HTR-8/SVneo (cell line): ENCODE measurements at regions not wholly inside any gene's neighbourhood (a gene's known extent, or its start where the extent isn't known, plus 50 kb on each side); places are given as distances from the start of the nearest gene placed in this dataset.
A peak's percentile ranks its signal among the peaks of the same experiment; 100 is the strongest.
"Not testable (repeated sequence)": the region's sequence is repeated elsewhere in the genome, so short reads cannot be mapped to it uniquely, and the experiment has no call there.

Experiments
- DNase-seq: peaks from one replicate; pipeline ENCODE4 v3.0.0; 2011; ENCODE audit warnings: low spot score, mixed read lengths; ENCODE audit not compliant: insufficient read length
- FAIRE-seq: peaks from 2 replicates; lab custom pipeline; 2011; peaks lifted over from hg19 to GRCh38; lab: Jason Lieb, UNC

GRCh38 chr3:176041812-176042211 lies 1155.5 kb downstream of the TBL1XR1 start:
- DNase-seq = no peak

GRCh38 chr3:176041185-176041584 lies 1156.1 kb downstream of the TBL1XR1 start:
- no peak for DNase-seq

More at GRCh38 chr3:176041812-176042211, 1155.5 kb downstream of the TBL1XR1 start:
- no peak for FAIRE-seq

GRCh38 chr3:176037636-176038035 lies 1159.6 kb downstream of the TBL1XR1 start:
- DNase-seq = no peak
- no peak for FAIRE-seq

More at GRCh38 chr3:176041185-176041584, 1156.1 kb downstream of the TBL1XR1 start:
- FAIRE-seq = no peak

- FAIRE-seq (no peak), DNase-seq (no peak)
Observed at GRCh38 chr3:176032043-176032442, 1165.2 kb downstream of the TBL1XR1 start.

- not testable (repeated sequence) for DNase-seq, FAIRE-seq
Observed at GRCh38 chr3:176016203-176016602, 1157.1 kb downstream of the NAALADL2 start.

DNA sequence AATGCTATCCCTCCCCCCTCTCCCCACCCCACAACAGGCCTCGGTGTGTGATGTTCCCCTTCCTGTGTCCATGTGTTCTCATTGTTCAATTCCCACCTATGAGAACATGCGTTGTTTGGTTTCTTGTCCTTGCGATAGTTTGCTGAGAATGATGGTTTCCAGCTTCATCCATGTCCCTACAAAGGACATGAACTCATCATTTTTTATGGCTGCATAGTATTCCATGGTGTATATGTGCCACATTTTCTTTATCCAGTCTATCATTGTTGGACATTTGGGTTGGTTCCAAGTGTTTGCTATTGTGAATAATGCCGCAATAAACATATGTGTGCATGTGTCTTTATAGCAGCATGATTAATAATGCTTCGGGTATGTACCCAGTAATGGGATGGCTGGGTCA lies 1156.1 kb downstream of the NAALADL2 start:
- DNase-seq, FAIRE-seq: not testable (repeated sequence)

GRCh38 chr3:176009256-176009655 lies 1150.1 kb downstream of the NAALADL2 start:
- DNase-seq (no peak), FAIRE-seq (no peak)

DNA sequence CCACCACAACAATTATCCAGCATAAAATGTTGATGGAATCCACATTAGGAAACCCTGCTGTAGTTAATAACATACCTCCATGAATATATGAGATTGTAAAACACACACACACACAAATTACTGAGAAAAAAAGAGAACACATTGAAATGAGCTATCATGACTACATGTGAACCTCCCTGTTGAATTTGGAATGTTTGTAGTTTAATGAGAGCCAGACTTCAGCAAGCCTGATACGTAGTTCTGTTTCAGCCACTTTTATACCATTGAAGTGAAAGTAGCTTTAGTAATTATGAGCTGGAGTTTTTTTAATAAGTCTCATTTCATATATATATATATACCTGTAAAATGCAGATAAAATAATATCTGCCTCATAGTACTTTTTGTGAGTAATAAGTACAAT lies 1146.4 kb downstream of the NAALADL2 start:
- DNase-seq = no peak

GRCh38 chr3:175989161-175989560 lies 1130.0 kb downstream of the NAALADL2 start:
- FAIRE-seq = no peak
- no peak for DNase-seq

More for the DNA sequence above, 1146.4 kb downstream of the NAALADL2 start:
- FAIRE-seq = no peak

DNA sequence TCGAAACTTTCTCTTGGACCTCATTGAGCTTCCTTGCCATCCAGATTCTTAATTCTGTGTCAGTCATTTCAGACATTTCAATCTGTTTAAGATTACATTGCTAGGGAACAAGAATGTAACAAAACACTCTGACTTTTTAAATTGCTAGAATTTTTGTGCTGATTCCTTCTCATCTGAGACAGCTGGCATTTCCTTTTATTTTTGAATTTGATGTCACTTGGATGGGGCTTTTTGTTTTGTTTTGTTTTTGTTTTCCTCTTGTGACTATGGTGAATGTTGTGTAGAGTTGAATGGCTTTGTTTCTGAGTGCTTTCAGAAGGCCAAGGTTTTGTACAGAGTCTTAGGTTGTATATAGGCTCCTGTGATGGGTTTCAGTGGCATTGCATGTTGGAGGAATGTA lies 1129.3 kb downstream of the NAALADL2 start:
- DNase-seq (no peak), FAIRE-seq (no peak)

DNA sequence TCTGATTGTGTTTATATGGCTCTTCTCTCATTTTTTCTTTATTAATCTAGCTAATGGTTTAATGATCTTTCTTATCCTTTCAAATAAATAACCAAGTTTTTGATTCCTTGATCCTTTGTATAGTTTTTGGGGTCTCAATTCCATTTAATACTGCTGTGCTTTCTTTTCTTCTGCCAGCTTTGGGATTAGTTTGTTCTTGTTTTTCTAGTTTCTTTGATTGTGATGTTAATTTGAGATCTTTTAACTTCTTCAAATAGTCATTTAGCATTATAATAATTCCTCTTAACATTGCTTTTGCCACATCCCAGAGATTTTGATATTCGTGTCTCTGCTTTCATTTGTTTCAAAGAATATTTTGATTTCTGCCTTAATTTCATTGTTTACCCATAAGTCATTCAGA lies 1126.6 kb downstream of the NAALADL2 start:
- DNase-seq (no peak), FAIRE-seq (no peak)

- DNase-seq (no peak), FAIRE-seq (no peak)
Observed at GRCh38 chr3:175983379-175983778, 1124.2 kb downstream of the NAALADL2 start.

DNA sequence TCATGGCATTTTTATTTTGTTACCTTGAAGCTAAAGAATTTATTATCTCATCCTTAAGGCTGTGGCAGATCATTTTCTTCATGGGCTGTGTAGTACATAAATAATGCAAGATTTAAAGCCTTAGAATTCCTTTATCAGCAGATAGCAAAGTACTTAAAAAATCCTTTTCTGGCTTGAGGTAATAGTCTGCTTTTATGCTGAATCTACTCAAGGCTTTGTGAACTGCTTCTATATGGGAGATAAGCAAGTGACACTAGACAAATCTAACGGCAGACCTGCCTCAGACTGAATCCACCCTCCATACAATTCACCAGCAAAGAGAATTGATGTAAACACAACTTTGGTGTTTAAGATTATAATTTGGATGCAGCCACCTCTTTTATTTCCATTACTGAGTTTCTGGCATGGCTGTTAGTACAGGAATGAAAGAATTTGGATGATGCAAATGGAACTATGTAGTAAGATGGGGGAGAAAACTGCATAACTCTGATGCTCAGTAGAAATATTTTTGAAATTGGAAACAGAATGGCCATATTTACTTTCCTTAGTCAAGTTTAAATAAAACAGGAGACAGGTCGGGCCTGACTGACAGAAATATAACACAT lies 1121.5 kb downstream of the NAALADL2 start:
- DNase-seq (peak; percentile 1), FAIRE-seq (no peak)

GRCh38 chr3:175977968-175978752 lies 1119.0 kb downstream of the NAALADL2 start:
- DNase-seq = no peak
- no peak for FAIRE-seq

GRCh38 chr3:175969456-175969855 lies 1110.3 kb downstream of the NAALADL2 start:
- DNase-seq (no peak), FAIRE-seq (no peak)

DNA sequence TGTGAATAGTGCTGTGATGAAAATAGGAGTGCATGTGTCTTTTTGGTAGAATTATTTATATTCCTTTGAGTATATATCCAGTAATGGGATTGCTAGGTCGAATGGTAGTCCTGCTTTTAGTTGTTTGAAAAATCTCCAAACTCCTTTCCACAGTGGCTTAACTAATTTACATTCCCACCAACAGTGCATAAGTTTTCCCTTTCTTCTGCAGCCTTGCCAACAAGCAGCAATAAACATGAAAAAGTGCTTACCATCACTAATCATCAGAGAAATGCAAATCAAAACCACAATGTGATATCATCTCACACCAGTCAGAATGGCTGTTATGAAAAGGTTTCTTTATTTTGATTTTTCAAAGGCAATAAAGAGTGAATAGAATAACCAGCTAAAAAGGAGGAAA lies 1105.9 kb downstream of the NAALADL2 start:
- FAIRE-seq (no peak), DNase-seq (no peak)

GRCh38 chr3:175957427-175957826 lies 1098.3 kb downstream of the NAALADL2 start:
- DNase-seq (no peak), FAIRE-seq (no peak)

GRCh38 chr3:175956964-175957363 lies 1097.8 kb downstream of the NAALADL2 start:
- DNase-seq = no peak
- no peak for FAIRE-seq

- peak; percentile 15 for DNase-seq
- no peak for FAIRE-seq
Observed at GRCh38 chr3:175951047-175951694, 1092.0 kb downstream of the NAALADL2 start.

- FAIRE-seq = no peak
- DNase-seq = no peak
Observed at GRCh38 chr3:175948041-175948440, 1088.9 kb downstream of the NAALADL2 start.

DNA sequence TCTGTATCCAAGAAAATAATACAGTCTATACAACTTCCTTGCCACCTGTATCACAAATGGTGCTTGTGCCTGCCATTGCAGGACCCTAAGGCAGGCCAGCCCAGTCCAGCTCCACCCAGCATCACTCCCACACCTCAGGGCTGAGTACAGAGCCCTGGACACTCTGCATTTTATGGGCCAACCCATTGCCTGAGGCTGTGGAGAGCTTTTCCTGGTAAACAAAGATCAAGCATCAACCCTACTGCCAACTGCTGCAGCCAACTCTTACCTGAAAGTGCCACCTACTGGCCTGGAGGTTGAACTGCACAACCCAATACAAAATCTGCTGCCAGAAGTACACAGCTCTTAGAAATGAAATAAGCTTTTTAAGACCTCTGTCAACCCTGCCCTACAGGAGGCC lies 1082.2 kb downstream of the NAALADL2 start:
- DNase-seq (no peak), FAIRE-seq (no peak)
